Nephron (organoid): ENCODE measurements at regions not wholly inside any gene's neighbourhood (a gene's known extent, or its start where the extent isn't known, plus 50 kb on each side); places are given as distances from the start of the nearest gene placed in this dataset.

ENCODE experiments used
- H3K27ac Mint-ChIP-seq, 3 experiments: 2 replicates each; pipeline ENCODE4 v1.8.0; 2020; ENCODE audit warnings: mixed read lengths in 3 of 3, mild to moderate bottlenecking in 2 of 3, moderate library complexity in 1 of 3
- H3K27me3 Mint-ChIP-seq: 2 replicates; pipeline ENCODE4 v1.8.0; 2021; ENCODE audit warnings: low read depth, mild to moderate bottlenecking, moderate library complexity, mixed read lengths
- H3K36me3 Mint-ChIP-seq: 2 replicates; pipeline ENCODE4 v1.8.0; 2020; ENCODE audit warnings: low read depth, mixed read lengths
- H3K4me1 Mint-ChIP-seq: 2 replicates; pipeline ENCODE4 v1.8.0; 2020; ENCODE audit warnings: mixed read lengths
- H3K4me3 Mint-ChIP-seq, 3 experiments: 2 replicates each; pipeline ENCODE4 v1.8.0; 2020; ENCODE audit warnings: mild to moderate bottlenecking in 3 of 3, mixed read lengths in 3 of 3, moderate library complexity in 2 of 3
- H3K9me3 Mint-ChIP-seq: 2 replicates; pipeline ENCODE4 v1.8.0; 2020; ENCODE audit warnings: mixed read lengths
- TF ChIP-seq, protein P1 (sequence below), 3 experiments: fragments of 200-600 bp; sonication (generic); IDR thresholded peaks; one replicate each; pipeline ENCODE4 v1.5.0; 2021; ENCODE audit warnings: antibody characterized with exemption in 3 of 3; ENCODE audit not compliant: unreplicated experiment in 3 of 3

DNA sequence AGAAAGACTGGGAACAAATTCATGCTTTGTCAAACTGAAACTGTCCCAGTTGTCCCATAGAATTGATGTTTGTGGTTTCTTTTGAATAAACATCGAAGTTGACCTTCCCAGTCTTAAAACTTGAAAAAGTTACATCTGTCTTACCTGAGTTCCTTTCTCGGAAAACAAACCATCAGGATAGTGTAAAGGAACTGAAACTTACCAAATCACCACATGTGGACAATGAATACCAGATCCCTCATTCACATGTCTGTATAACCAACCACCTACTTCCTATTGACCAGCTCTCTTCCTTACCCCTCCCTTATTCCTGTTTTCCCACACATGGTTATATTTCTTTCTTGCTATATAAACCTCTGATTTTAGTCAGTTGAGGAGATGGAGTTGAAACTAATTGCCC is 791.7 kb upstream of the PCDH20 start:
- Mint-ChIP-seq H3K4me1 (no peaks in the 10 kb centered on the region), H3K9me3 (peaks cover 10% of the 10 kb centered on the region), H3K4me3 (no peak overlapping the region), H3K27me3 (no peaks in the 10 kb centered on the region), H3K27ac (no peak overlapping the region), H3K36me3 (no peaks in the 10 kb centered on the region)
- TF ChIP-seq, protein P1, sequence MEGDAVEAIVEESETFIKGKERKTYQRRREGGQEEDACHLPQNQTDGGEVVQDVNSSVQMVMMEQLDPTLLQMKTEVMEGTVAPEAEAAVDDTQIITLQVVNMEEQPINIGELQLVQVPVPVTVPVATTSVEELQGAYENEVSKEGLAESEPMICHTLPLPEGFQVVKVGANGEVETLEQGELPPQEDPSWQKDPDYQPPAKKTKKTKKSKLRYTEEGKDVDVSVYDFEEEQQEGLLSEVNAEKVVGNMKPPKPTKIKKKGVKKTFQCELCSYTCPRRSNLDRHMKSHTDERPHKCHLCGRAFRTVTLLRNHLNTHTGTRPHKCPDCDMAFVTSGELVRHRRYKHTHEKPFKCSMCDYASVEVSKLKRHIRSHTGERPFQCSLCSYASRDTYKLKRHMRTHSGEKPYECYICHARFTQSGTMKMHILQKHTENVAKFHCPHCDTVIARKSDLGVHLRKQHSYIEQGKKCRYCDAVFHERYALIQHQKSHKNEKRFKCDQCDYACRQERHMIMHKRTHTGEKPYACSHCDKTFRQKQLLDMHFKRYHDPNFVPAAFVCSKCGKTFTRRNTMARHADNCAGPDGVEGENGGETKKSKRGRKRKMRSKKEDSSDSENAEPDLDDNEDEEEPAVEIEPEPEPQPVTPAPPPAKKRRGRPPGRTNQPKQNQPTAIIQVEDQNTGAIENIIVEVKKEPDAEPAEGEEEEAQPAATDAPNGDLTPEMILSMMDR (IDR thresholded peaks at IDR 0.05; ENCODE audit: unreplicated experiment in 3 of 3): no peak

DNA sequence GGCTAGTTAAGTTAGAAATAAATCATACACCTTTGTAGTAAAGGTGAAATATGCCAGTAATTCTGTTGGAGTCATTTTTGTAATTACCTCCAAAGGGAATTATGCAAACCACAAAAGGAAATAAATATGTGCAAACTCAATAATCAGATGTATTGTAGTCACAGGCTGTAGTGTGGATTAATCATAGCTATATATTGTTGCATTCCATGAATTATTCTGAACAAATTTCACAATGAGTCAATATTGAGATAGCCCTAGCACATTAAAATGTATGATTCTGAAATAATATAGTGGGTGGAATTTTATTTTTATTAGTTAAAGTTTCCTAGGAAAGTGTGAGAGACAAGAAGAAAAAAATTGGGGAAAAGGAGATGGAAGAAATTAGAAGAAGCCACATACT is 790.5 kb upstream of the PCDH20 start:
- Mint-ChIP-seq H3K36me3 (no peaks in the 10 kb centered on the region), H3K27ac (no peak overlapping the region), H3K9me3 (peaks cover 10% of the 10 kb centered on the region), H3K4me1 (no peaks in the 10 kb centered on the region), H3K27me3 (no peaks in the 10 kb centered on the region), H3K4me3 (no peak overlapping the region)
- TF ChIP-seq, protein P1 (IDR thresholded peaks at IDR 0.05; ENCODE audit: unreplicated experiment in 3 of 3): no peak

DNA sequence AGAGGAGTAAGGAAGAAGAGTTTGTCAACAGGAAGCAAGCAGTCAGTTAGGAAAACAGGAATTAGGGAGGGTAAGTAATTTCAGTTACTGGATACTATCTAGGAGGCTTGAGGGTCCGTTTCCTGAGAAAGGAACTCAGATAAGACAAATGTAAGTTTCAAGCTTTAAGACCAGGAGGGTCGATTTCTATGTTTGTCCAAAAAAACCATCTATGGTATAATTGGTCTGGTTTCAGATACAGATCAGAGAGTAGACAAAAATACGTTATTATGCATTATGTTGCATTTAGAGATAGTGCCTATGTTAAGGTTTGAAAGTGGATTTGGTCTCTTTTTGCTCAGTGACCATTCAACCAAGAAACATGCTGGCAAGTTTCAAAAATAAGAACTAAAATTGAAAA is 789.6 kb upstream of the PCDH20 start:
- TF ChIP-seq, protein P1 (IDR thresholded peaks at IDR 0.05; ENCODE audit: unreplicated experiment in 3 of 3): no peak
- Mint-ChIP-seq H3K4me1 (no peaks in the 10 kb centered on the region), H3K27me3 (no peaks in the 10 kb centered on the region), H3K36me3 (no peaks in the 10 kb centered on the region), H3K4me3 (no peak overlapping the region), H3K9me3 (peaks cover 10% of the 10 kb centered on the region), H3K27ac (no peak overlapping the region)

DNA sequence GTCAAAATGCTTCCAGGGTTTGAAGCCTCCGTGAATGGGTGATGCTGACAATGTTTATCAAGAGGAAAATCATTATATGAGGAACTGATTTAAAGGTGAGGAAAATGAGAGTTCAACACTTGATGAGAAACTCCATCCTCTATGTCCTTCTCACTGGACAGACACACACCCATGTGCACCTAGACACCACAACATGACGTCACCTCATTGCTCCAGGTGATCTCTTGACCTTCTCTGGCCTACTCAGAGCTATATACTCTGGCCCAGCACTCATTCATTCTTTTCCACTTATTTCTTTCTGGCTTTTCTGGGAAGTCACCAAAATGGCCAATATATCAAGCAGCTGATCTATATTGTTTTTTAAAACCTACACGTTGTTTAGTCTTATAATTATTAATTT is 778.7 kb upstream of the PCDH20 start:
- TF ChIP-seq, protein P1 (IDR thresholded peaks at IDR 0.05; ENCODE audit: unreplicated experiment in 3 of 3): no peak
- Mint-ChIP-seq H3K36me3 (no peaks in the 10 kb centered on the region), H3K9me3 (no peaks in the 10 kb centered on the region), H3K4me3 (no peak overlapping the region), H3K4me1 (no peaks in the 10 kb centered on the region), H3K27me3 (no peaks in the 10 kb centered on the region), H3K27ac (no peak overlapping the region)

DNA sequence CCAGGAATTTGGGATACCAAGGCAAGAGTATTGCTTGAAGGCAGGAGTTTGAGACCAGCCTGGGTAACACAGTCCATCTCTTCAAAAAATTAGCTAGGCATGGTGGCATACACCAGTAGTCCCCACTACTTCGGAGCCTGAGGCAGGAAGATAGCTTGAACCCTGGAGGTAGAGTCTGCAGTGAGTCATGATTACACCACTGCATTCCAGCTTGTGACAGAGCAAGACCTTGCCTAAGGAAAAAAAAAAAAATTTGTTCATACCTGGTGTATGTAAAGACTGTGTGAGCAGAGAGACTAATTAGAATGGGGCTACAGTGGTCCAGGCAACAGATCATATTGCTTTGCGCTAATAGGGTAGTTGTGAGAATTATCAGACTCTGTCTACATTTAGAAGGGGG is 778.3 kb upstream of the PCDH20 start:
- no peak overlapping the region for H3K4me3 Mint-ChIP-seq
- H3K27me3 Mint-ChIP-seq: no peaks in the 10 kb centered on the region
- H3K4me1 Mint-ChIP-seq: no peaks in the 10 kb centered on the region
- no peaks in the 10 kb centered on the region for H3K36me3 Mint-ChIP-seq
- H3K9me3 Mint-ChIP-seq: no peaks in the 10 kb centered on the region
- TF ChIP-seq, protein P1 (IDR thresholded peaks at IDR 0.05; ENCODE audit: unreplicated experiment in 3 of 3): no peak
- no peak overlapping the region for H3K27ac Mint-ChIP-seq

DNA sequence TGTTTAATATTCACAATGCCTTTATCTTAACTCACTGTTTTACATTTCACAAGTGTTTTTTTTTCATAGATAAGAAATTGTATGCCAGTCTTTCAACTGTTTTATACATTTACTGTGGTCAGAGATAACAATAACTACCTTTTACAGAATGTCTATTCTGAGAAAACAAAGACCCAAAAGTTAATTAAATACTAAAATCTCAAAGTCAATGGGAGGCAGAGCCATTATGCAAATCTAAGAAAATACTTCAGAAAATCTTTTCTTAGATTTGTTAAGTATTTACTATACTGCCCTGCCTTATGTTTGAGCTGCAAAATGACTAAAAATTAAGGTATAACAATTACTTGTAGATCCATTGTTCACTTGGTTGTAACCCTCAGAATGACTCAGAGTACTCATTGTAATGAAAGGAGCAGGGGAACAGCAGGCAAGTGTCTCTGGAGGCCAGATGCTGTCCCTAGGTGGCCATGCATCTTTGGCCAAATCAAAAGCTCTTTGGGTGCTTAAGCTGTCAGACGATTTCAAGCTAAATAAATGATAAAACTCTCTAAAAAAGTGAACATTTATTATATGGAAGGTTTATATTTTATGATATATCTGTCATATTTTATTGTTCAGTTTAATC is 770.1 kb upstream of the PCDH20 start:
- Mint-ChIP-seq H3K27me3 (no peaks in the 10 kb centered on the region), H3K9me3 (no peaks in the 10 kb centered on the region), H3K36me3 (no peaks in the 10 kb centered on the region), H3K27ac (no peak overlapping the region), H3K4me1 (no peaks in the 10 kb centered on the region), H3K4me3 (no peak overlapping the region)
- TF ChIP-seq, protein P1 (IDR thresholded peaks at IDR 0.05; ENCODE audit: unreplicated experiment in 3 of 3): no peak
